ENCODE measurements at regions not wholly inside any gene's neighbourhood (a gene's known extent, or its start where the extent isn't known, plus 50 kb on each side); places are given as distances from the start of the nearest gene placed in this dataset.

DNA sequence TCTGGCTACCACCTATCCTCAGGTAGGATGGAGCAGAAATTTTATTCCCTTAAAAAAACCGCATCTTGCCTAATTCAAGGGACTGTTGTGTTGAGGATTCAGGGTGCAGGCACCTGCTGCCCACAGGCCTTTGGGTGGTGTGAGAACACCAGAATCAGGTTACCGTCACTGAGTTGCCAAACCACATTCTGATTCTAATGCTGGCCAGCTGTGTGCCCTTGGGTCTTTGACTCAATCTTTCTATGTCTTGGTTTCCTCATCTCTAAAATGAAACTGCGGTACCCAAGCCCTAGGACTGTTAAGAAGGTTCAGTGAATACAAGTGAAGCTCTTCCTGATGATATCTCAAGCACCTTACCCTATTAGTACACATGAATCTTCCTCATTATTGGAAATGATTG lies 827.3 kb downstream of the DHX35 start:
- intact Hi-C loops (cut with DNase I), result no loop called here
- TF ChIP-seq EP300 (IDR thresholded peaks at IDR 0.05), result no peak
- TF ChIP-seq POLR2AphosphoS5 (IDR thresholded peaks at IDR 0.05), result no peak
- no peak for TF ChIP-seq POLR2A (IDR thresholded peaks at IDR 0.05)
- TF ChIP-seq, protein P1, sequence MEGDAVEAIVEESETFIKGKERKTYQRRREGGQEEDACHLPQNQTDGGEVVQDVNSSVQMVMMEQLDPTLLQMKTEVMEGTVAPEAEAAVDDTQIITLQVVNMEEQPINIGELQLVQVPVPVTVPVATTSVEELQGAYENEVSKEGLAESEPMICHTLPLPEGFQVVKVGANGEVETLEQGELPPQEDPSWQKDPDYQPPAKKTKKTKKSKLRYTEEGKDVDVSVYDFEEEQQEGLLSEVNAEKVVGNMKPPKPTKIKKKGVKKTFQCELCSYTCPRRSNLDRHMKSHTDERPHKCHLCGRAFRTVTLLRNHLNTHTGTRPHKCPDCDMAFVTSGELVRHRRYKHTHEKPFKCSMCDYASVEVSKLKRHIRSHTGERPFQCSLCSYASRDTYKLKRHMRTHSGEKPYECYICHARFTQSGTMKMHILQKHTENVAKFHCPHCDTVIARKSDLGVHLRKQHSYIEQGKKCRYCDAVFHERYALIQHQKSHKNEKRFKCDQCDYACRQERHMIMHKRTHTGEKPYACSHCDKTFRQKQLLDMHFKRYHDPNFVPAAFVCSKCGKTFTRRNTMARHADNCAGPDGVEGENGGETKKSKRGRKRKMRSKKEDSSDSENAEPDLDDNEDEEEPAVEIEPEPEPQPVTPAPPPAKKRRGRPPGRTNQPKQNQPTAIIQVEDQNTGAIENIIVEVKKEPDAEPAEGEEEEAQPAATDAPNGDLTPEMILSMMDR (IDR thresholded peaks at IDR 0.05), result no peak
- H3K9me3 ChIP-seq, result no peaks in the 10 kb centered on the region
- H3K4me1 ChIP-seq, result no peaks in the 10 kb centered on the region
- 94 to 95% methylated on average over 3 of the region's 3 CpGs for WGBS, 2 donors
- H3K4me3 ChIP-seq, result no peak overlapping the region
- no peak for DNase-seq
- H3K27ac ChIP-seq, result no peak overlapping the region
- H3K27me3 ChIP-seq, result no peaks in the 10 kb centered on the region
- no peaks in the 10 kb centered on the region for H3K36me3 ChIP-seq

DNA sequence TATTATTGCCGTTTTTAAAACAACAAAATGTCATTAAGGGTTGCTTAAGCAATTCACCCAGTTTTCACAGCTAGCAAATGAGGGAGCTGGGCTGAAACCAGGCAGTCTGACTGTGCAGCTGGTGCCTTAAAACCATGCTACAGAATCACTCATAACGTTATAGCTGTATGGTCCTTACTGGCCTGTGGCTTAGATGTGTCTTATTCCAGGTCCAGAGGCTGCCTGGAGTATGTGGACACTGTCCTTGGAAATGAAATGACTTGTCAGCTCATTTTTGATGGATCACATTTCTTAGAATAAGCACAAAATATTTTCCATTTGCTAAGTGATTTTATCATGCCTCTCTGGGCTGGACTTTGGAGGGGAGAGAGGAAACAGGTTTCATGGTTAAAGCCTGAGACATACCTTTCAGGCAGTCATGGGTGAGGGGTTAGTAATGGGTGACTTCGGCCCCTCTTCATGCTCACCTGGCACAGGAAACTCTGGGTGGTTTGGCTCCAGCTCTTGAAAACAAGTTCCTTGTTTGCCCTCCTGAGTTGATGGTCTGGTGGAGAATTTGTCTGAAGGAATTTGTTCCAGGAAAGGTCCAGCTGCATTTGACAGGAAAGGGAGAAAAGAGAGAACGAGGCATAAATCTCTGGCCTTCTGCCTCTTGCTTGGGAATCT lies 823.2 kb downstream of the DHX35 start:
- no peaks in the 10 kb centered on the region for H3K27me3 ChIP-seq
- H3K27ac ChIP-seq, result no peak overlapping the region
- 67 to 68% methylated on average over 4 of the region's 4 CpGs for WGBS, 2 donors
- no peak for DNase-seq
- intact Hi-C loops (cut with DNase I), result no loop called here
- H3K4me1 ChIP-seq, result no peaks in the 10 kb centered on the region
- peaks cover 0 to 4% (median 0%) of the 10 kb centered on the region in 4 donors for H3K9me3 ChIP-seq
- H3K36me3 ChIP-seq, result no peaks in the 10 kb centered on the region
- no peak for TF ChIP-seq EP300 (IDR thresholded peaks at IDR 0.05)
- TF ChIP-seq, protein P1 (IDR thresholded peaks at IDR 0.05), result no peak
- no peak for TF ChIP-seq POLR2A (IDR thresholded peaks at IDR 0.05)
- no peak for TF ChIP-seq POLR2AphosphoS5 (IDR thresholded peaks at IDR 0.05)
- H3K4me3 ChIP-seq, result no peak overlapping the region

DNA sequence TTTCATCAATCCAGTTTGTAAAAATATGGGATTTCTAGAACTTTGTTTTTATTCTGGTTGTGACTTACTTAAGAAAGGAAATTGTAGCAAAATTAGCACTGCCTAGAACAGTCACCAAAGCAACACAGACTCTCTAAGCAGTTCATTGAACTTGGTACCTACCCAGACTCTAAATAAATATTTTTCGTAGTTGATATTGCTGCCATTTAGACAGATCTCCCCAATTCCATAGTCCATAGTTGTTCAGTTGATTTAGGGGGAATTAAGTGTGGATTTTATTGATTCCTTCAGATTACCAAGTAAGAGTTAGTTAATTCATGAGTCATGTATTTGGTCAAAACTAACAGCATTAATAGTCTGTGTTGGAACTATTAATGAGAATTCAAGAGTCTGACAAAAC lies 822.5 kb downstream of the DHX35 start:
- Histone ChIP-seq H3K4me1 (no peaks in the 10 kb centered on the region), H3K36me3 (no peaks in the 10 kb centered on the region), H3K4me3 (no peak overlapping the region), H3K27me3 (no peaks in the 10 kb centered on the region), H3K9me3 (peaks cover 0 to 4% (median 0%) of the 10 kb centered on the region in 4 donors), H3K27ac (no peak overlapping the region)
- intact Hi-C loops (cut with DNase I), result no loop called here
- WGBS, 2 donors, result 71 to 76% methylated on average over 1 of the region's 1 CpG
- TF ChIP-seq POLR2A (IDR thresholded peaks at IDR 0.05) (no peak), EP300 (IDR thresholded peaks at IDR 0.05) (no peak), POLR2AphosphoS5 (IDR thresholded peaks at IDR 0.05) (no peak)
- TF ChIP-seq, protein P1 (IDR thresholded peaks at IDR 0.05), result no peak
- DNase-seq, result no peak

DNA sequence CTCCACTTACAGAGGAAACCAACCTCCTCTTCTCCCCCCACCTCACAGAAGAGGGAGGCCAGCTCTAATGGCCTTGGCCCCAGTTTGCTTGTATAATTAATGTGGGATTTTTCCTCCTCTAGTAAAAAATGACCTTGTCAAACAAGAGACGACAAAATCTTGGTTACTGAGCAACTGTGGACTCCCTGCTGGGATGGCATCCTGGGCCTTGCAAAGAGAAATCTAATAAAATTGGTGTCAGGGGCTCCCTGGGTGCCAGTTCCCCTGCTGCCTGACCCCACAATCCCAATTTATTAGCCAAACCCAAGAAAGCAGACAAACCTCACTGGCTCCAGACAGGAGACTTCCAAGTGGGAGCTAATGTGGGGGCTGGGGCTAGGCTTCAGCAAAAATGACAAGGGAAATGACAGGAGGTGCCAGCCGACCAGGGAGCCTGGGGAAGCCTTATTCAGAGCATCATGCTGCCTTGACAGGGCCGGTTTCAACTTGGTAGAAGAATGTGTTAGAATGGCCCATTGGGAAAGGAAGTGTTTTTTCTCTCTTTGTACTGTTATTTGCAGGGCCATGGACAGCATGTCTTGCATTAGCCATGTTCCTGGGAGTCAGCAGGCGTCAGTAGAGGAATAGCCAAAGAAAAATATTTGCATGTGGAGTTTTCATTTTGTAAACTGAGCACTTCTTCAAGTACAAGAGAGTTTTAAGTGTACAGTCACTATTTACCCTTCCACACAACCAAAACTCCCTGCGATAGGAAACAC lies 816.9 kb downstream of the DHX35 start:
- no peak for DNase-seq
- WGBS, 2 donors, result 31 to 54% methylated on average over 5 of the region's 5 CpGs
- no peak overlapping the region for H3K4me3 ChIP-seq
- no peak overlapping the region for H3K27ac ChIP-seq
- no peaks in the 10 kb centered on the region for H3K36me3 ChIP-seq
- no peaks in the 10 kb centered on the region for H3K27me3 ChIP-seq
- TF ChIP-seq POLR2A (IDR thresholded peaks at IDR 0.05) (no peak), POLR2AphosphoS5 (IDR thresholded peaks at IDR 0.05) (no peak), EP300 (IDR thresholded peaks at IDR 0.05) (no peak)
- TF ChIP-seq, protein P1 (IDR thresholded peaks at IDR 0.05), result no peak
- peaks cover 0 to 4% (median 0%) of the 10 kb centered on the region in 4 donors for H3K9me3 ChIP-seq
- peaks cover 0 to 16% (median 2%) of the 10 kb centered on the region in 4 donors for H3K4me1 ChIP-seq
- intact Hi-C loops (cut with DNase I), result no loop called here

Data from sigmoid colon (tissue), 6 donors.